ENCODE measurements at regions not wholly inside any gene's neighbourhood (a gene's known extent, or its start where the extent isn't known, plus 50 kb on each side); places are given as distances from the start of the nearest gene placed in this dataset.

- no peaks in the 10 kb centered on the region for H3K27me3 ChIP-seq (ENCODE audit: control insufficient read depth in 1 of 2, insufficient read depth in 2 of 2, low read length in 2 of 2)
- H3K9ac ChIP-seq (ENCODE audit: low read depth in 1 of 2, low read length in 2 of 2): no peak overlapping the region
- no peaks in the 10 kb centered on the region for H3K9me3 ChIP-seq (ENCODE audit: control insufficient read depth in 1 of 2, low read length in 2 of 2)
- no peak overlapping the region for H3K27ac ChIP-seq (ENCODE audit: low read depth, low read length)
- no peaks in the 10 kb centered on the region for H3K36me3 ChIP-seq (ENCODE audit: control insufficient read depth in 1 of 2, insufficient read depth in 2 of 2, low read length in 2 of 2)
- no peak overlapping the region for H3K4me3 ChIP-seq (ENCODE audit: low read depth in 1 of 2, low read length in 2 of 2)
- H3K4me1 ChIP-seq (ENCODE audit: control insufficient read depth in 1 of 2, insufficient read depth in 2 of 2, low read length in 2 of 2): no peaks in the 10 kb centered on the region
Measured at GRCh38 chr10:107356396-107356795, 191.9 kb upstream of the SORCS1 start.

- Histone ChIP-seq H3K4me3 (ENCODE audit: low read depth in 1 of 2, low read length in 2 of 2) (no peak overlapping the region), H3K27me3 (ENCODE audit: control insufficient read depth in 1 of 2, insufficient read depth in 2 of 2, low read length in 2 of 2) (no peaks in the 10 kb centered on the region), H3K9me3 (ENCODE audit: control insufficient read depth in 1 of 2, low read length in 2 of 2) (no peaks in the 10 kb centered on the region), H3K36me3 (ENCODE audit: control insufficient read depth in 1 of 2, insufficient read depth in 2 of 2, low read length in 2 of 2) (no peaks in the 10 kb centered on the region), H3K27ac (ENCODE audit: low read depth, low read length) (no peak overlapping the region), H3K9ac (ENCODE audit: low read depth in 1 of 2, low read length in 2 of 2) (no peak overlapping the region), H3K4me1 (ENCODE audit: control insufficient read depth in 1 of 2, insufficient read depth in 2 of 2, low read length in 2 of 2) (no peaks in the 10 kb centered on the region)
Measured at GRCh38 chr10:107342711-107343110, 178.2 kb upstream of the SORCS1 start.

DNA sequence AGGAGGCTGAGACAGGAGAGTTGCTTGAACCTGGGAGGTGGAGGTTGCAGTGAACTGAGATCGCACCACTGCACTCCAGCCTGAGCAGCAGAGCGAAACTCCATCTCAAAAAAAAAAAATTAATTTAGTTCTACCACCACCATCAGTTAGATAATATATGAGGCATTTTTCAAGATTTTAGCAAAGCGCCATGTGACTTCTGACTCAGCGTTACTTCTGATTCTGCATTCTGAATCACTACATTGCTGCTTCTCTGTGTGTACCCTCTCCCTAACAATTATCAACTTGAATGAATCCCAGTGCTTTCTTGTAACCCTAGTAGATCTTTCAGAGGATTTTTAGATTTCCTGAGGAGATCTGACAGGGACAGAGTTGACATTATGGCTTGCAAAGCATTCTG, 176.8 kb upstream of the SORCS1 start:
- no peaks in the 10 kb centered on the region for H3K4me1 ChIP-seq (ENCODE audit: control insufficient read depth in 1 of 2, insufficient read depth in 2 of 2, low read length in 2 of 2)
- H3K27ac ChIP-seq (ENCODE audit: low read depth, low read length): no peak overlapping the region
- no peak overlapping the region for H3K4me3 ChIP-seq (ENCODE audit: low read depth in 1 of 2, low read length in 2 of 2)
- no peaks in the 10 kb centered on the region for H3K9me3 ChIP-seq (ENCODE audit: control insufficient read depth in 1 of 2, low read length in 2 of 2)
- no peaks in the 10 kb centered on the region for H3K36me3 ChIP-seq (ENCODE audit: control insufficient read depth in 1 of 2, insufficient read depth in 2 of 2, low read length in 2 of 2)
- no peak overlapping the region for H3K9ac ChIP-seq (ENCODE audit: low read depth in 1 of 2, low read length in 2 of 2)
- no peaks in the 10 kb centered on the region for H3K27me3 ChIP-seq (ENCODE audit: control insufficient read depth in 1 of 2, insufficient read depth in 2 of 2, low read length in 2 of 2)

- Histone ChIP-seq H3K27ac (ENCODE audit: low read depth, low read length) (no peak overlapping the region), H3K4me3 (ENCODE audit: low read depth in 1 of 2, low read length in 2 of 2) (no peak overlapping the region), H3K27me3 (ENCODE audit: control insufficient read depth in 1 of 2, insufficient read depth in 2 of 2, low read length in 2 of 2) (no peaks in the 10 kb centered on the region), H3K4me1 (ENCODE audit: control insufficient read depth in 1 of 2, insufficient read depth in 2 of 2, low read length in 2 of 2) (no peaks in the 10 kb centered on the region), H3K9me3 (ENCODE audit: control insufficient read depth in 1 of 2, low read length in 2 of 2) (no peaks in the 10 kb centered on the region), H3K36me3 (ENCODE audit: control insufficient read depth in 1 of 2, insufficient read depth in 2 of 2, low read length in 2 of 2) (no peaks in the 10 kb centered on the region), H3K9ac (ENCODE audit: low read depth in 1 of 2, low read length in 2 of 2) (no peak overlapping the region)
Measured at GRCh38 chr10:107340326-107340725, 175.8 kb upstream of the SORCS1 start.

DNA sequence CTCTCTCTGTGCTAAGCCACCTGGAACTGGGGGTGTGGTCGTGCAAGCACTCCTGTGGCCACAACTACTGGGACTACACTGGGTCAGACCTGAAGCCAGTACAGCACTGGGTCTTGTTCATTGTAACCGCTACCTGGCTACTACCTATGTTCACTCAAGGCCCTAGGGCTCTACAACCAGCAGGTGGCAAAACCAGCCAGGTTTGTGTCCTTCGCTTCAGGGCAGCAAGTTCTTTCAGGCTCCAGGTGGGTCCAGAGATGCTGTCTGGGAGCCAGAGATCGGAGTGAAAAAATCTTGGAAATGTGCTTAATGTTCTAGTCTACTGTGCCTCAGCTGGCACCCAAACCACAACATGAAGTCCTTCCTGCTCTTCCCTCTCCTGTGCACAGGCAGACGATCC, 171.6 kb upstream of the SORCS1 start:
- Histone ChIP-seq H3K4me3 (ENCODE audit: low read depth in 1 of 2, low read length in 2 of 2) (no peak overlapping the region), H3K9ac (ENCODE audit: low read depth in 1 of 2, low read length in 2 of 2) (no peak overlapping the region), H3K4me1 (ENCODE audit: control insufficient read depth in 1 of 2, insufficient read depth in 2 of 2, low read length in 2 of 2) (no peaks in the 10 kb centered on the region), H3K36me3 (ENCODE audit: control insufficient read depth in 1 of 2, insufficient read depth in 2 of 2, low read length in 2 of 2) (no peaks in the 10 kb centered on the region), H3K9me3 (ENCODE audit: control insufficient read depth in 1 of 2, low read length in 2 of 2) (no peaks in the 10 kb centered on the region), H3K27me3 (ENCODE audit: control insufficient read depth in 1 of 2, insufficient read depth in 2 of 2, low read length in 2 of 2) (no peaks in the 10 kb centered on the region), H3K27ac (ENCODE audit: low read depth, low read length) (no peak overlapping the region)

- Histone ChIP-seq H3K27me3 (ENCODE audit: control insufficient read depth in 1 of 2, insufficient read depth in 2 of 2, low read length in 2 of 2) (no peaks in the 10 kb centered on the region), H3K27ac (ENCODE audit: low read depth, low read length) (no peak overlapping the region), H3K4me3 (ENCODE audit: low read depth in 1 of 2, low read length in 2 of 2) (no peak overlapping the region), H3K4me1 (ENCODE audit: control insufficient read depth in 1 of 2, insufficient read depth in 2 of 2, low read length in 2 of 2) (no peaks in the 10 kb centered on the region), H3K9ac (ENCODE audit: low read depth in 1 of 2, low read length in 2 of 2) (no peak overlapping the region), H3K9me3 (ENCODE audit: control insufficient read depth in 1 of 2, low read length in 2 of 2) (no peaks in the 10 kb centered on the region), H3K36me3 (ENCODE audit: control insufficient read depth in 1 of 2, insufficient read depth in 2 of 2, low read length in 2 of 2) (no peaks in the 10 kb centered on the region)
Measured at GRCh38 chr10:107317592-107317991, 153.1 kb upstream of the SORCS1 start.

- Histone ChIP-seq H3K4me3 (ENCODE audit: low read depth in 1 of 2, low read length in 2 of 2) (no peak overlapping the region), H3K27ac (ENCODE audit: low read depth, low read length) (no peak overlapping the region), H3K4me1 (ENCODE audit: control insufficient read depth in 1 of 2, insufficient read depth in 2 of 2, low read length in 2 of 2) (no peaks in the 10 kb centered on the region), H3K9ac (ENCODE audit: low read depth in 1 of 2, low read length in 2 of 2) (no peak overlapping the region), H3K36me3 (ENCODE audit: control insufficient read depth in 1 of 2, insufficient read depth in 2 of 2, low read length in 2 of 2) (no peaks in the 10 kb centered on the region), H3K9me3 (ENCODE audit: control insufficient read depth in 1 of 2, low read length in 2 of 2) (no peaks in the 10 kb centered on the region), H3K27me3 (ENCODE audit: control insufficient read depth in 1 of 2, insufficient read depth in 2 of 2, low read length in 2 of 2) (no peaks in the 10 kb centered on the region)
Measured at GRCh38 chr10:107303203-107303602, 138.7 kb upstream of the SORCS1 start.

DNA sequence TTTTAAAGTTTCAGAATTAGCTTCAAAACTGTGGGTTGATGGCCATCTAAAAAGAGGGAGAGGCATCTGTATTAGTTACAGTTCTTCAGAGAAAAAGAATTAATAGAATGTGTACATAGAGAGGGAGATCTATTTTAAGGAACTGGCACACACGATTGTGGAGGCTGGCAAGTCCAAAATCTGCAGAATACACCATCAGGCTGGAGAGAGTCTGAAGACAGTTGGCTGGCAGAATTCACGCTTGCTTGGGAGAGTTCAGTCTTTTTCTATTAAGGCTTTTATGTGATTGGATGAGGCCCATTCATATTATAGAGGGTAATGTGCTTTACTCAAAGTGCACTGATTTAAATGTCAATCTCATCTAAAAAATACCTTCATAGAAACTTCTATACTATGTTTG, 135.1 kb upstream of the SORCS1 start:
- H3K9ac ChIP-seq (ENCODE audit: low read depth in 1 of 2, low read length in 2 of 2): no peak overlapping the region
- H3K27me3 ChIP-seq (ENCODE audit: control insufficient read depth in 1 of 2, insufficient read depth in 2 of 2, low read length in 2 of 2): no peaks in the 10 kb centered on the region
- H3K4me1 ChIP-seq (ENCODE audit: control insufficient read depth in 1 of 2, insufficient read depth in 2 of 2, low read length in 2 of 2): no peaks in the 10 kb centered on the region
- H3K4me3 ChIP-seq (ENCODE audit: low read depth in 1 of 2, low read length in 2 of 2): no peak overlapping the region
- no peaks in the 10 kb centered on the region for H3K9me3 ChIP-seq (ENCODE audit: control insufficient read depth in 1 of 2, low read length in 2 of 2)
- no peaks in the 10 kb centered on the region for H3K36me3 ChIP-seq (ENCODE audit: control insufficient read depth in 1 of 2, insufficient read depth in 2 of 2, low read length in 2 of 2)
- H3K27ac ChIP-seq (ENCODE audit: low read depth, low read length): no peak overlapping the region

DNA sequence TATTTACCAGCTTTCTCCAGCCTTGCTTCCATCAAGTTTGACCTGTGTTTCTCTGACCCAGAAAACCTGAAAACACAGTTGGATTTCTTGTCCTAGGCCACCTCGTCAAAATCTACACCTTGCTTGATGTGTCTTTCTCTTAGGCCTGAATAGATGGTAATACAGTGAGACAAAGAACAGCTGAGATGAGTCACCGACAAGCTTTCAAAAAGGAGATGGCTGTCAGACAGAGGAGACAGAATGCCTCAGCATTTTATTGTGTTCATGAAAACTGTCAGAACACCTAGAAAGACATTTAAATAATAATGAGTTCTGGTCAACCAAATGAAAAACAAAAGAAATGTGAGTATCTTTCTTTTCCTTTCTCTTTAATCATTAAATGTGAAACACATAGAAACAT, 119.7 kb upstream of the SORCS1 start:
- no peak overlapping the region for H3K4me3 ChIP-seq (ENCODE audit: low read depth in 1 of 2, low read length in 2 of 2)
- H3K27me3 ChIP-seq (ENCODE audit: control insufficient read depth in 1 of 2, insufficient read depth in 2 of 2, low read length in 2 of 2): no peaks in the 10 kb centered on the region
- H3K4me1 ChIP-seq (ENCODE audit: control insufficient read depth in 1 of 2, insufficient read depth in 2 of 2, low read length in 2 of 2): peaks cover 3 to 9% of the 10 kb centered on the region in 2 donors
- H3K9me3 ChIP-seq (ENCODE audit: control insufficient read depth in 1 of 2, low read length in 2 of 2): no peaks in the 10 kb centered on the region
- H3K36me3 ChIP-seq (ENCODE audit: control insufficient read depth in 1 of 2, insufficient read depth in 2 of 2, low read length in 2 of 2): no peaks in the 10 kb centered on the region
- no peak overlapping the region for H3K27ac ChIP-seq (ENCODE audit: low read depth, low read length)
- H3K9ac ChIP-seq (ENCODE audit: low read depth in 1 of 2, low read length in 2 of 2): no peak overlapping the region

- Histone ChIP-seq H3K27me3 (ENCODE audit: control insufficient read depth in 1 of 2, insufficient read depth in 2 of 2, low read length in 2 of 2) (no peaks in the 10 kb centered on the region), H3K27ac (ENCODE audit: low read depth, low read length) (no peak overlapping the region), H3K9ac (ENCODE audit: low read depth in 1 of 2, low read length in 2 of 2) (no peak overlapping the region), H3K9me3 (ENCODE audit: control insufficient read depth in 1 of 2, low read length in 2 of 2) (no peaks in the 10 kb centered on the region), H3K4me3 (ENCODE audit: low read depth in 1 of 2, low read length in 2 of 2) (no peak overlapping the region), H3K36me3 (ENCODE audit: control insufficient read depth in 1 of 2, insufficient read depth in 2 of 2, low read length in 2 of 2) (no peaks in the 10 kb centered on the region), H3K4me1 (ENCODE audit: control insufficient read depth in 1 of 2, insufficient read depth in 2 of 2, low read length in 2 of 2) (peaks cover 3 to 9% of the 10 kb centered on the region in 2 donors)
Measured at GRCh38 chr10:107280293-107280692, 115.8 kb upstream of the SORCS1 start.

- Histone ChIP-seq H3K27ac (ENCODE audit: low read depth, low read length) (no peak overlapping the region), H3K27me3 (ENCODE audit: control insufficient read depth in 1 of 2, insufficient read depth in 2 of 2, low read length in 2 of 2) (no peaks in the 10 kb centered on the region), H3K9me3 (ENCODE audit: control insufficient read depth in 1 of 2, low read length in 2 of 2) (no peaks in the 10 kb centered on the region), H3K9ac (ENCODE audit: low read depth in 1 of 2, low read length in 2 of 2) (no peak overlapping the region), H3K36me3 (ENCODE audit: control insufficient read depth in 1 of 2, insufficient read depth in 2 of 2, low read length in 2 of 2) (no peaks in the 10 kb centered on the region), H3K4me3 (ENCODE audit: low read depth in 1 of 2, low read length in 2 of 2) (no peak overlapping the region), H3K4me1 (ENCODE audit: control insufficient read depth in 1 of 2, insufficient read depth in 2 of 2, low read length in 2 of 2) (peaks cover 3 to 9% of the 10 kb centered on the region in 2 donors)
Measured at GRCh38 chr10:107277591-107277990, 113.1 kb upstream of the SORCS1 start.

Measured in duodenal mucosa (tissue), 2 donors.